Testis (tissue), 2 donors: ENCODE measurements at regions not wholly inside any gene's neighbourhood (a gene's known extent, or its start where the extent isn't known, plus 50 kb on each side); places are given as distances from the start of the nearest gene placed in this dataset.

Source experiments
- DNase-seq: peaks from one replicate; pipeline ENCODE4 v3.0.0-alpha.2; 2019
- H3K27ac ChIP-seq, 2 donors: fragments of 200-600 bp; sonication (generic); one replicate each; pipeline ENCODE4 v1.5.1; 2019
- H3K27me3 ChIP-seq: fragments of 200-600 bp; sonication (generic); one replicate; pipeline ENCODE4 v1.5.1; 2019
- H3K36me3 ChIP-seq: fragments of 200-600 bp; sonication (generic); one replicate; pipeline ENCODE4 v1.5.1; 2017; ENCODE audit warnings: low read depth; ENCODE audit errors: missing control alignments
- H3K4me1 ChIP-seq: fragments of 200-600 bp; sonication (generic); one replicate; pipeline ENCODE4 v1.5.1; 2019
- H3K4me3 ChIP-seq, 2 donors: fragments of 200-600 bp; sonication (generic); one replicate each; pipeline ENCODE4 v1.5.1; 2017 to 2019
- H3K9me3 ChIP-seq: fragments of 200-600 bp; sonication (generic); one replicate; pipeline ENCODE4 v1.5.1; 2017
- POLR2A ChIP-seq: fragments of 450-650 bp; IDR thresholded peaks from one replicate; pipeline ENCODE4 v1.6.1; 2017; ENCODE audit warnings: antibody characterized with exemption, mild to moderate bottlenecking, moderate library complexity
- WGBS, 2 donors: methylation state at CpG; one replicate each; pipeline ENCODE4 v1.1.5; 2018; 5-methylcytosine and 5-hydroxymethylcytosine counted together
- intact Hi-C: fragments of 100-400 bp; cut with DNase I; formaldehyde crosslinking; loops from one replicate; pipeline ENCODE4 v1.15.1; 2023; ENCODE audit warnings: low total_unique reads
- small RNA-seq, 2 donors: library from RNA; depleted of rRNA; stranded (forward); fragments of <200 nt; gene quantifications; one replicate each; pipeline ENCODE3, GENCODE V24; 2016
- TF ChIP-seq, protein P1 (sequence below), 3 experiments: fragments of 450-650 bp in 2 of 3; fragments of 200-600 bp in 1 of 3; sonication (generic) in 1 of 3; IDR thresholded peaks; one replicate each; pipeline ENCODE4 v1.5.1; 2016 to 2019; ENCODE audit warnings: antibody characterized with exemption in 3 of 3, mild to moderate bottlenecking in 2 of 3, moderate library complexity in 1 of 3

DNA sequence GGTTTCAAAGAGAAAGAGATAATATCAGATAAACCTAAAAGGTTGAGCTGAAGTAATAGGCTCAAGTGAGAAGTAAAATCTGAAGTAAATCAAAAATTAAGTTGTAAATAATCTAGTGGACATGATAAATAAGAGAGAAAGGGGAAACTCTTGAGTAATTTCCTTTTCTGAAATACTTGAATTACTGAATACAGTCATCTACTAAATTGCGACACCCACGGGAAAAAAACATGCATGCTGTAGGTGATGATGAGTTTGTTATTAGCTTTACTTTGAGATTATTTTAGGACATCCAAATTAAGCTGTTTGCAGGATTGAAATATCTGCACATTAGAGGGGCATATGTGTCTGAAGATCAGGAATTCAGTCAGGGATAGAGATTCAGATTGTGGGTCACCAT, 50.0 kb upstream of the CARD18 start:
- WGBS, 2 donors, result 88% methylated on average over 2 of the region's 2 CpGs
- no peaks in the 10 kb centered on the region for H3K9me3 ChIP-seq
- intact Hi-C loops, result no loop called here
- no peak overlapping the region for H3K4me3 ChIP-seq
- TF ChIP-seq, protein P1, sequence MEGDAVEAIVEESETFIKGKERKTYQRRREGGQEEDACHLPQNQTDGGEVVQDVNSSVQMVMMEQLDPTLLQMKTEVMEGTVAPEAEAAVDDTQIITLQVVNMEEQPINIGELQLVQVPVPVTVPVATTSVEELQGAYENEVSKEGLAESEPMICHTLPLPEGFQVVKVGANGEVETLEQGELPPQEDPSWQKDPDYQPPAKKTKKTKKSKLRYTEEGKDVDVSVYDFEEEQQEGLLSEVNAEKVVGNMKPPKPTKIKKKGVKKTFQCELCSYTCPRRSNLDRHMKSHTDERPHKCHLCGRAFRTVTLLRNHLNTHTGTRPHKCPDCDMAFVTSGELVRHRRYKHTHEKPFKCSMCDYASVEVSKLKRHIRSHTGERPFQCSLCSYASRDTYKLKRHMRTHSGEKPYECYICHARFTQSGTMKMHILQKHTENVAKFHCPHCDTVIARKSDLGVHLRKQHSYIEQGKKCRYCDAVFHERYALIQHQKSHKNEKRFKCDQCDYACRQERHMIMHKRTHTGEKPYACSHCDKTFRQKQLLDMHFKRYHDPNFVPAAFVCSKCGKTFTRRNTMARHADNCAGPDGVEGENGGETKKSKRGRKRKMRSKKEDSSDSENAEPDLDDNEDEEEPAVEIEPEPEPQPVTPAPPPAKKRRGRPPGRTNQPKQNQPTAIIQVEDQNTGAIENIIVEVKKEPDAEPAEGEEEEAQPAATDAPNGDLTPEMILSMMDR (IDR thresholded peaks at IDR 0.05), result no peak
- TF ChIP-seq POLR2A, result no peak
- no peak overlapping the region for H3K27ac ChIP-seq
- H3K4me1 ChIP-seq, result no peaks in the 10 kb centered on the region
- no peaks in the 10 kb centered on the region for H3K27me3 ChIP-seq
- no peaks in the 10 kb centered on the region for H3K36me3 ChIP-seq
- peak; percentile 20 for DNase-seq

Small RNA genes lying in the stretch of these regions (small RNA-seq; reads per million reads assigned to genes)
- gene AP003181.1 (0 reads per million in 2 donors), gene RF00017 (0 reads per million in 2 donors)
